ENCODE measurements at regions not wholly inside any gene's neighbourhood (a gene's known extent, or its start where the extent isn't known, plus 50 kb on each side); places are given as distances from the start of the nearest gene placed in this dataset.

DNA sequence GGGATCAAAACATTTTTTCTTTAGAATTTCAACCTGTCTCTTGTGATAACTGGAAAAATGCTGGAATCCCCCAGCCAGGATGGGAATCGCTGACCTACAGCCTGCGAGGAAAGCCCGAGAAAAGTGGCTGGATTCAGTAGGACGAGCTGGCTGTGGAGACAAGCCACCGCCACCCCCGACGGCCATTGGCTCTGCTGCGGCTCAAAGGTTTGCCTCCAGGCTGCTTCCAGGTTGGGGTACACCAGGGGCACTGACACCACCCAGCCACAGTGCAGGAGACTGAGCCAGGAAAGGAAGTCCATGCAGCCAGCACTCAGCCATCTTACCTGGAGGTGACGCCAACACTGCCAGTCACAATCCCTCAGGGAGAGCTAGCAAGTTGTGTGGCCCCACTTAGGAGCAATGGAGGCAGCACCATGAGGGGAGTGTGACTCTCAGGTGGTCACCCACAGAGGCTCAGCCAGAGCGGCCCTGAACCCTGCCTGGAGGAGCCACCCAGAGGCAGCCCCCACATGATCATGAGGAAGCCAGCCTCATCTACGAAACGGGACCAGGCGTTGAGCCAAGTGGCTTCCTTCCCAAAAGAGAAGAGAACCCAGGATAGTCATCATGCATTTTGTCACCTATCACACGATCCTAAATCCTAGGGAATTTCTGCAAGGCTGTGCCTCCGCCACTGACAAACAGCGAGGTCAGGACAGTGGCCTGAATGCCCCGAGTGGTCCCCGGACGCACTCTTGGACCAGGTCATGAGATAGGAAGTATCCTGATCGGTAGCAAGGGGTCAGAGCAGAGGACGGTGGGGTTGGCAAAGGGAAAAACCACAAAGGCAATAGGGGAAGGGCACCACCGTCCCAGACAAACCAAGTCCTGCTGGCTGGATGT lies 84.8 kb downstream of the RBFOX3 start:
- in situ Hi-C loops (cut with MboI; ENCODE audit: low pct_unique_long_range_greater_than_20kb, low sequenced_read_pairs), result no loop called here
- no peak for DNase-seq

DNA sequence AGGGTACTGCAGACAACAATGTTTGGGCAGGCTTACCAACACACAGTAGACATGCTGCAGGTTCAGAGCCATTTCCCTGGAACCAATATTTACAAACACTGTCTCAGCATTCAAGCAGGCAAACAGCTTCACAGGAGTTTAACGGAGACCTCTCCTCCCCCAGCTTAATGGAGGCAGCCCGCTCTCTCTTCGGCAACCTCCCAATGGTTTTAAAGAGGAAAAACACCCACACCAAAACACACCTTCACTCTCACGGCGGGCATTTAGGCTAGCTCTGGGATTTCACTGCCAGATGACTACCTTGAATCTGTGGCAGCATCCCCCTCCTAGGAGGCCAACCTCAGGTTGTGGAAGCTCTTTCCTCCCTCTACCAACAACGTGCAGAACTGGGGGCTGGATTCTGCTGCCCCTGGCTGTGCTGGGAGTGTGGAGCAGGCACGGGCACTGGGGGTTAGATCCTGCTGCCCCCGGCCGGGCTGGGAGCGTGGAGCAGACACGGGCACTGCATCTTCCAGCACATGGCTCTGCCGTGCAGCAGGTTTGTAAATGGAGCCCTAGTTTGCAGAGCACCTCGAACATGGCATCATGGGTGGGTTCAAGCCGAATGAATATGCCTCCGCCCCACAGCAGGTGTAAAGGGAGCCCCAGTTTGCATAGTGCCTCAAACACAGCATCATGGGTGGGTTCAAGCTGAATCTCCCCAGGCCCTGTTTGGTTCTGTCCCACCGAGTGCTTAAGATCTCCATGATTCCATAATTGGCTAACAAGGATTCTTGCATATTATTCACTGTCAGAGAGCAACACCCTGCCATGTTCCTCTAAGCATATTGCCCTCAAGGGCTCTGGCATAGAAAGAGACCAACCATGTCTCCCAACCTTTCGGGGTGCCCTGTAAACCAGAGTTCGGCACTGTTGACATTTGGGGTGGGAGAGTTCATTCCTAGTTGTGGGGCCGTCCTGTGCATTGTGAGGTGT lies 86.4 kb downstream of the RBFOX3 start:
- in situ Hi-C loops (cut with MboI; ENCODE audit: low pct_unique_long_range_greater_than_20kb, low sequenced_read_pairs), result no loop called here
- no peak for DNase-seq

GRCh38 chr17:79522414-79522813 lies 88.4 kb downstream of the RBFOX3 start:
- no peak for DNase-seq

DNA sequence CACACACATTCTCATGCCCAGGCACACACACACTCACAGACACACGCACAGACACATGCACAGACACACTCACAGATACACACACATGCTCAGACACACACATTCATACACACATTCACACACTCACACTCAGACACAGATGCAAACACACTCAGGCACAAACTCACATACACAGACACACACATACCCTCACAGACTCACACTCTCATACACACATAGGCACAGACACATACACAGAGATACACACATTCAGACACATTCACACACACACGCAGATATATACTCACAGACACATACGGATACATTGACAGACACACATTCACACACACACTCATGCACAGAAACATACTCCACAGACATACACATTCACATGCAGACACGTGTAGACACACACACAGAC lies 89.6 kb downstream of the RBFOX3 start:
- in situ Hi-C loops (cut with MboI; ENCODE audit: low pct_unique_long_range_greater_than_20kb, low sequenced_read_pairs), result no loop called here
- no peak for DNase-seq

More at GRCh38 chr17:79522414-79522813, 88.4 kb downstream of the RBFOX3 start:
- in situ Hi-C loops (cut with MboI; ENCODE audit: low pct_unique_long_range_greater_than_20kb, low sequenced_read_pairs), result no loop called here

- DNase-seq, result no peak
- in situ Hi-C loops (cut with MboI; ENCODE audit: low pct_unique_long_range_greater_than_20kb, low sequenced_read_pairs), result no loop called here
Observed at GRCh38 chr17:79520167-79521165, 90.4 kb downstream of the RBFOX3 start.

DNA sequence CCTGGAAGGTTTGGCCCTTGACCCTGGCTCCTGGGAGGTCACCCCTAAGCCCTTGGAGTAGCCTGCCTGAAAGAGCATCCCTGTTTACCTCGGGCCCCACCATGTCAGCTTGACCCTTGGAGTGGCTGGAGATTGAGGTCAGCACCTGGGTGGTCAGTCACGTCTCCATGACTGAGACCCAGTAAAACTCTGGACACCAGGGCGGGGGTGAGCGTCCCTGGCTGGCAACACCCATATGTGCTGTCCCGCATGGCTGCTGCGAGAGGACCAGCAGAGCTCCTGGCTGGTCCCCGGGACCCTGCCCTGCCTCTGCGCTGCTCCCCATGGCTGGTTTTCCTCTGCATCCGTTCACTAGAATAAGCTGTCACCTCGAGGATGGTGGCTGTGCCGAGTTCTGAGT lies 91.2 kb downstream of the RBFOX3 start:
- no peak for DNase-seq
- in situ Hi-C loops (cut with MboI; ENCODE audit: low pct_unique_long_range_greater_than_20kb, low sequenced_read_pairs), result no loop called here

DNA sequence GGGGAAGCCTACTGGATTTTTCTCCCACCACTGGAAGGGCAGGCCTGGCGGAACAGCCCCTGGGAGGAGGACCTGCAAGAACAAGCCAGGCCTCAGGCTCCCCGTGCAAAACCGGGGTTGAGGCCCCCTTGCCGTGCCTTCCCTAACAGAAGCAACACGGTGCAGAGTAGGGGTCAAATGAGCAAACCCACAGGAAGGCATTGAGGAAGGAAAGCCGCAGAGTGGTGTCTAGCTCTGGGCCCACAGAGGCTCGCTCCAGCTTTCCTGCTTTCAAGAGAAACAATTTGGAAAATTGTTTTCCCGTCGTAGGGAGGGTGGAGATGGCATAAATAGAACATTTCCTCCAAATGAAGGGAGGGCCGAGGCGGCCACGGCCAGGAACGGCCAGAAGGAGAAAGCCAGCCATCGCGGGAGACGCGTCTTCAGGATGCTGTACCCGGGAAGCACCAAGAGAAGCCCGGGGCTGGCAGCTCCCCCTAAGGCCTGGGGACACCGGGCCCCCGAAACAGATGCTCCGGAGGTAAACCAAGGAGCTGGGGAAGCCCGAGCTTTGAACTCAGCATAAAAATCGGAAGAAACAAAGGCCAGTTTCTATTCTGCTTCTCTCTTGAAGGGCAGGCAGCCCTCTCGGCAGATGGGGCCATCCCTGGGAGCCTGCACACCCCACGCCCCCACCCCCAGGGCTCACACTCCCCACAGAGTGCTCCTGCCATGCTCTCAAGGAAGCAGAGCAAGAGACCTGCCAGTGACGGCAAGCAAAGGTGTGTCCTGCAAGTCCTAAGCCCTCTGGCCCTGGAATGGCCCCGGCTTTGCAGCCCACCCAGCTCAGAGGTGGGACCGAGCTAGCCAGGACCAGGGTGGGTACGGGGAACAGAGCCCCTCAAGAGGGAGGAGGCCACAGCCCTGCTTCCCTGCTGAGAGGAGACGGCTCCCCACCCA lies 92.0 kb downstream of the RBFOX3 start:
- in situ Hi-C loops (cut with MboI; ENCODE audit: low pct_unique_long_range_greater_than_20kb, low sequenced_read_pairs), result no loop called here
- no peak for DNase-seq

- DNase-seq, result no peak
- in situ Hi-C loops (cut with MboI; ENCODE audit: low pct_unique_long_range_greater_than_20kb, low sequenced_read_pairs), result no loop called here
Observed at GRCh38 chr17:79517827-79518584, 92.8 kb downstream of the RBFOX3 start.

DNA sequence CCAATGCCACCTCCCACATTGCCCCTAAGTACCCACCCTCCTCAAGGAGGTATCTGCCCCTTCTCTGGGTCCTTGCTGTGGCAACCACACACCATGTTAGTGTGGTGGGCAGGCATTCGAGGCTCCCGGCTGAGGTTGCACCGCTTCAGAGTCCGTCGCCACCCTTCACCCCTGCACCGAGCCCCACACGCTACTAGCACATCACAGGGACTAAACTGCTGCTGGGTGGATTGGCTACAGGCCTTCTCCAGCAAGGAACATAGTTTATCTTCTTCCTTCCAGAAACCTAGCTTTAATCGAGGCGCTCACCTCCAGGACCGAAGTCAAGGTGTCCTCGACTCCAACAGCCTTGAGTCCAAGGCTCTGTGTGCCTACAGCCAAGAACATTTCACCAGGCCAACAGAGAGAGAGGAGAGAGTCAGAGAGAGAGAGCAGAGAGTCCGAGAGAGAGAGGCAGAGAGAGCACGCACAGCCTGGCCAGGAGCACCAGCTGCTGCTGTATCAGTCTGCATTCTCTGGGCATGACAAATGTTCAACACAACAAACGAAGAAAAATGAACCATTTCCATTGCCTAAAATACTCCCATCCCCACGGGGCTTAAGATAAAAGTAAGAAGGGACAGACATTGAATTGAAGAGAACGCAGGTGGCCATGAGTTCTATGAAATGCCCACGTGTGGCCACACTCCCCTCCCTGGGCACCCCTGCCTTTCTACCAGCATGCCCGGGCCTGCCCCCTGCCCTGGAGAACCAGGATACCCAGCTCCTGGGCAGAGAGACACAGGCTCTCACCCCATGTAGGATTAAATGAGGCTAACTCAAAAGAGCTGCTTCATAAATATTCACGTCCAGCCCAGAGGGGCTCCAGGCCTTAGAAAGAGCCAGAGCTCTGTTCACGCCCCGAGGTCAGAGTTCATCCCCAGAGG lies 94.9 kb downstream of the RBFOX3 start:
- no peak for DNase-seq
- in situ Hi-C loops (cut with MboI; ENCODE audit: low pct_unique_long_range_greater_than_20kb, low sequenced_read_pairs), result no loop called here

DNA sequence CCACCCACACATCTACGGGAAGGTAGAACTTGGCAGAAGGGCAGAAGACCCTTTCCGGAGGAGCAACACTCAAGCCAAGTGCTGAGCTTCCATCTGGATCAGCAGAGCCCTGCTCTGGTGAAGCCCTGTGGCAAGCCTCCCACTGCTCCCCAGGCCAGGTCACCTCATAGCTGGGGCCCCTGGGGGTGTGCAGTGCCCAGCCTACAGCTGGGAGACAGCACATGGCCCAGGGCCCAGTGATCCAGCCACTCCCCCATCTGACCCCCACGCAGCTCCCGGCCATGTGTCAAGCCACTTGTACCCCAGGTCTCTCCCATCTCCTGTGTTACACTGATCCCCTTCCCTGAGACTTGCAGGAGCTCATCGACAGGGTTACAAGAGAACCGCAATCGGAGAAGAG lies 95.7 kb downstream of the RBFOX3 start:
- in situ Hi-C loops (cut with MboI; ENCODE audit: low pct_unique_long_range_greater_than_20kb, low sequenced_read_pairs), result no loop called here
- no peak for DNase-seq

GRCh38 chr17:79513820-79514535 lies 96.9 kb downstream of the RBFOX3 start:
- in situ Hi-C loops (cut with MboI; ENCODE audit: low pct_unique_long_range_greater_than_20kb, low sequenced_read_pairs), result no loop called here
- DNase-seq, result no peak

DNA sequence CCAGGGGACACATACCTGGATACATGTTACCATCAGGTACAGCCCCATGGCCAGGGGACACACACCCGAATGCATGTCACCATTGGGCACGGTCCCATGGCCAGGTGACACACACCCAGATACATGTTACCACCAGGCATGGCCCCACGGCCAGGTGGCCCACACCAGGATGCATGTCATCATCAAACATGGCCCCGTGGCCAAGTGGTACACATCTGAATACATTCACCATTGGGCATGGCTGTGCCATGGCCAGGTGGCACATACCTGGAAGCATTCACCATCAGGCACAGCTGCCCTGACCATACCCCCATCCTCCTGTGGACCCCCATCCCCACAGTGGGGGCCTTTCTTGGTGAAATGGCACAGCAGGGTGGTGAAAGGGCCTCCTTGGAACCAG lies 97.6 kb downstream of the RBFOX3 start:
- no peak for DNase-seq
- in situ Hi-C loops (cut with MboI; ENCODE audit: low pct_unique_long_range_greater_than_20kb, low sequenced_read_pairs), result no loop called here

GRCh38 chr17:79511471-79511870 lies 99.4 kb downstream of the RBFOX3 start:
- no peak for DNase-seq
- in situ Hi-C loops (cut with MboI; ENCODE audit: low pct_unique_long_range_greater_than_20kb, low sequenced_read_pairs), result no loop called here

DNA sequence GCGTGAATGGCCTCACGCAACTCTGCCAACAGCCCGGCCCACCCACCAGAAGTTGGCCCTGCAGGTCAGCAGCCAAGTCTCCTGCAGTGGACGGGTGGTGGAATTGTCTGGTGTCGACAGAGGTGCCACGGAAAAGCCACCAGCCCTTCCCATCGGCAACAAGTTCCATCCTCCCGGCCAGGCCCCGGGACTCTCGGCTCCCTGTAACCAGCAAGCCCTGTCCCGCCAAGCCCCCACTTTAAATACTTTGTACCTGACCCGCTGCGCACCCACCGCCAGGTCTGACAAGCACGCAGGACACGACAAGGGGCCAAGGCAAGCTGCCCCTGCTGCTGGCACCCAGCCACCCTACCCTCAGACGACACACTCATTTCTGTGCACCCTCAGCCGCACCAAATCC lies 100.8 kb downstream of the RBFOX3 start:
- no peak for DNase-seq
- in situ Hi-C loops (cut with MboI; ENCODE audit: low pct_unique_long_range_greater_than_20kb, low sequenced_read_pairs), result no loop called here

DNA sequence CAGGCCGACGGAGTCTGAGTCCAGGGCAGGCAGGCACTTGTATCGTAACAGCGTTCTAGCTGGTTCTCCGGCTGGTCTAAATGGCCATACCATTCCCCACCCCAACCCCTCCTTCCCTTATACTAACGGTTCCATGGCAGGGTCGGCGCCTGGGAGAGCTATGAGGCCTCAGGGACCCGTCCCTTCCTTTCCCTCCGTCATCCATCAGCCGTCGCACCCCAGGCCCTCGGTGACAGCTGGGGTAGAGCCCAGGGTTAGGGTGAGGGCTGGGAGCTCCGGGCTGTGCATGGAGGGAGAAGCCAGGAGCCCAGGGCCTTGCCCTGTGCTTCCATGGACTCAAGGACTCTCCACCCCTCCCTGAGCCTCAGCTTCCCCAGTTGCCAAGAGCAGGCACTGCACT lies 101.4 kb downstream of the RBFOX3 start:
- DNase-seq, result no peak
- in situ Hi-C loops (cut with MboI; ENCODE audit: low pct_unique_long_range_greater_than_20kb, low sequenced_read_pairs), result no loop called here

DNA sequence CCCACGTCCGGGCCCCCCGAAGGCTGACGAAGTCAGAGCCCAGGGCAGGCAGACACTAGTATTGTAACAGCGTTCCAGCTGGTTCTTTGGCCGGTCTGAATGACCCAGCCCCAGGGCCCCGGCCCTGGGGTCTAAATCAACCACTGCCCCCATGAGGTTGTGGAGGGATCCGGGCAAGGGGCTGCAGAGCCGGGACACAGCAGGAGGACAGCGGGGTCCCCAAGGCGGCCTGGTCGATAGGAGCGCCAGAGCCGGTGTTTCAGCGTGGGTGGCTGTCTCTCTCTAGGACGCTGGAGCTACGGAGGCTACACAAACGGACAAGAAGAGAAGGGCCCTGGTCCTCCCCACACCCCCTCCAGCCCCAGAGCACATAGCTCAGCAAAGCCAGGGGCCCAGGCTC lies 101.8 kb downstream of the RBFOX3 start:
- no peak for DNase-seq
- in situ Hi-C loops (cut with MboI; ENCODE audit: low pct_unique_long_range_greater_than_20kb, low sequenced_read_pairs), result no loop called here

Measured in KBM-7 (cell line).